Activated CD4-positive, alpha-beta T cell treated with anti-CD3 and anti-CD28 coated beads, Interleukin-2, amount 10 ng/mL, durations not matched to agents 7 days and 5 days (primary cell): ENCODE measurements at regions not wholly inside any gene's neighbourhood (a gene's known extent, or its start where the extent isn't known, plus 50 kb on each side); places are given as distances from the start of the nearest gene placed in this dataset.
"Not testable (repeated sequence)": the region's sequence is repeated elsewhere in the genome, so short reads cannot be mapped to it uniquely, and the experiment has no call there.

Experiments used
- CTCF ChIA-PET: fragments of 350-600 bp; sonication (Branson Sonifier 250); formaldehyde crosslinking; loops from one replicate; lab custom pipeline; 2021; ENCODE audit warnings: antibody characterized with exemption; lab: Charles Lee
- POLR2A ChIA-PET: fragments of 350-600 bp; sonication (Branson Sonifier 250); formaldehyde crosslinking; loops from one replicate; lab custom pipeline; 2021; ENCODE audit warnings: antibody characterized with exemption; lab: Charles Lee
- DNase-seq: peaks from one replicate; pipeline ENCODE4 v3.0.0-alpha.2; 2020
- H3K27ac Mint-ChIP-seq: one replicate; pipeline ENCODE4 v1.8.0; 2021; ENCODE audit warnings: mild to moderate bottlenecking, moderate library complexity, mixed read lengths
- H3K27me3 Mint-ChIP-seq: one replicate; pipeline ENCODE4 v1.8.0; 2021; ENCODE audit warnings: mixed read lengths
- H3K36me3 Mint-ChIP-seq: one replicate; pipeline ENCODE4 v1.8.0; 2021; ENCODE audit warnings: low read depth, mixed read lengths
- H3K4me1 Mint-ChIP-seq: one replicate; pipeline ENCODE4 v1.8.0; 2021; ENCODE audit warnings: mixed read lengths
- H3K4me3 Mint-ChIP-seq: one replicate; pipeline ENCODE4 v1.8.0; 2021; ENCODE audit warnings: mild to moderate bottlenecking, moderate library complexity, mixed read lengths
- H3K9me3 Mint-ChIP-seq: one replicate; pipeline ENCODE4 v1.8.0; 2021; ENCODE audit warnings: mixed read lengths

- CTCF ChIA-PET, result no interaction called here
- Mint-ChIP-seq H3K27me3 (peaks cover 2% of the 10 kb centered on the region), H3K4me3 (no peak overlapping the region), H3K9me3 (no peaks in the 10 kb centered on the region), H3K36me3 (no peaks in the 10 kb centered on the region), H3K27ac (no peak overlapping the region), H3K4me1 (no peaks in the 10 kb centered on the region)
- no peak for DNase-seq
- POLR2A ChIA-PET, result no interaction called here
Measured at GRCh38 chr5:98318386-98318785, 455.1 kb upstream of the RGMB start.

- Mint-ChIP-seq H3K27me3 (peaks cover 2% of the 10 kb centered on the region), H3K36me3 (no peaks in the 10 kb centered on the region)
- CTCF ChIA-PET, result interaction anchor here (0.6 to 1.4 kb wide), 2 partner anchors 16 to 674 kb away, joined by 3 read pairs; no protein-coding TSS in a partner anchor
Measured at GRCh38 chr5:98319299-98320011, 454.0 kb upstream of the RGMB start.

GRCh38 chr5:98320343-98320742 lies 453.1 kb upstream of the RGMB start:
- Mint-ChIP-seq H3K27ac (no peak overlapping the region), H3K9me3 (no peaks in the 10 kb centered on the region), H3K36me3 (no peaks in the 10 kb centered on the region), H3K4me1 (no peaks in the 10 kb centered on the region), H3K4me3 (no peak overlapping the region), H3K27me3 (peaks cover under 1% of the 10 kb centered on the region)
- ChIA-PET CTCF (interaction anchor here (0.6 kb wide), 1 partner anchor 673 kb away, joined by 3 read pairs; no protein-coding TSS in a partner anchor), POLR2A (no interaction called here)
- DNase-seq, result no peak

More at GRCh38 chr5:98319299-98320011, 454.0 kb upstream of the RGMB start:
- no peaks in the 10 kb centered on the region for H3K9me3 Mint-ChIP-seq
- DNase-seq, result no peak
- no peak overlapping the region for H3K4me3 Mint-ChIP-seq
- H3K27ac Mint-ChIP-seq, result no peak overlapping the region
- POLR2A ChIA-PET, result no interaction called here
- no peaks in the 10 kb centered on the region for H3K4me1 Mint-ChIP-seq

- H3K4me3 Mint-ChIP-seq, result no peak overlapping the region
- no peaks in the 10 kb centered on the region for H3K36me3 Mint-ChIP-seq
- CTCF ChIA-PET, result no interaction called here
- no peaks in the 10 kb centered on the region for H3K9me3 Mint-ChIP-seq
- no peaks in the 10 kb centered on the region for H3K27me3 Mint-ChIP-seq
- no peak for DNase-seq
- no peak overlapping the region for H3K27ac Mint-ChIP-seq
- POLR2A ChIA-PET, result no interaction called here
- no peaks in the 10 kb centered on the region for H3K4me1 Mint-ChIP-seq
Measured at GRCh38 chr5:98321361-98321760, 452.1 kb upstream of the RGMB start.

- DNase-seq, H3K4me3 Mint-ChIP-seq, H3K27ac Mint-ChIP-seq, H3K9me3 Mint-ChIP-seq, POLR2A ChIA-PET, H3K27me3 Mint-ChIP-seq, CTCF ChIA-PET, H3K36me3 Mint-ChIP-seq, H3K4me1 Mint-ChIP-seq: not testable (repeated sequence)
Measured at GRCh38 chr5:98325187-98325586, 448.3 kb upstream of the RGMB start.

GRCh38 chr5:98328015-98328414 lies 445.4 kb upstream of the RGMB start:
- POLR2A ChIA-PET, result no interaction called here
- no peak for DNase-seq
- Mint-ChIP-seq H3K27me3 (no peaks in the 10 kb centered on the region), H3K4me3 (no peak overlapping the region), H3K4me1 (no peaks in the 10 kb centered on the region), H3K9me3 (no peaks in the 10 kb centered on the region), H3K36me3 (no peaks in the 10 kb centered on the region), H3K27ac (no peak overlapping the region)
- CTCF ChIA-PET, result no interaction called here

GRCh38 chr5:98330871-98331270 lies 442.6 kb upstream of the RGMB start:
- Mint-ChIP-seq H3K27me3 (no peaks in the 10 kb centered on the region), H3K9me3 (peaks cover 3% of the 10 kb centered on the region), H3K4me1 (no peaks in the 10 kb centered on the region), H3K27ac (no peak overlapping the region), H3K36me3 (no peaks in the 10 kb centered on the region), H3K4me3 (no peak overlapping the region)
- CTCF ChIA-PET, result no interaction called here
- DNase-seq, result no peak
- POLR2A ChIA-PET, result no interaction called here

GRCh38 chr5:98333921-98334320 lies 439.5 kb upstream of the RGMB start:
- H3K27me3 Mint-ChIP-seq, result no peaks in the 10 kb centered on the region
- H3K36me3 Mint-ChIP-seq, result no peaks in the 10 kb centered on the region
- peaks cover 3% of the 10 kb centered on the region for H3K9me3 Mint-ChIP-seq
- CTCF ChIA-PET, result no interaction called here
- DNase-seq, result no peak
- H3K4me1 Mint-ChIP-seq, result no peaks in the 10 kb centered on the region
- no peak overlapping the region for H3K27ac Mint-ChIP-seq
- POLR2A ChIA-PET, result no interaction called here
- no peak overlapping the region for H3K4me3 Mint-ChIP-seq

GRCh38 chr5:98334946-98335345 lies 438.5 kb upstream of the RGMB start:
- no peak overlapping the region for H3K27ac Mint-ChIP-seq
- CTCF ChIA-PET, result interaction anchor here (1.4 kb wide), 1 partner anchor 16 kb away, joined by 3 read pairs; no protein-coding TSS in a partner anchor

GRCh38 chr5:98339141-98339848 lies 434.2 kb upstream of the RGMB start:
- H3K4me1 Mint-ChIP-seq, result no peaks in the 10 kb centered on the region
- CTCF ChIA-PET, result no interaction called here
- no peak overlapping the region for H3K27ac Mint-ChIP-seq
- peaks cover 3% of the 10 kb centered on the region for H3K9me3 Mint-ChIP-seq
- DNase-seq, result no peak
- no peak overlapping the region for H3K4me3 Mint-ChIP-seq
- POLR2A ChIA-PET, result no interaction called here
- H3K27me3 Mint-ChIP-seq, result no peaks in the 10 kb centered on the region
- no peaks in the 10 kb centered on the region for H3K36me3 Mint-ChIP-seq

More at GRCh38 chr5:98334946-98335345, 438.5 kb upstream of the RGMB start:
- H3K4me1 Mint-ChIP-seq, result no peaks in the 10 kb centered on the region
- no peaks in the 10 kb centered on the region for H3K36me3 Mint-ChIP-seq
- DNase-seq, result no peak
- POLR2A ChIA-PET, result no interaction called here
- H3K27me3 Mint-ChIP-seq, result no peaks in the 10 kb centered on the region
- H3K9me3 Mint-ChIP-seq, result peaks cover 3% of the 10 kb centered on the region
- no peak overlapping the region for H3K4me3 Mint-ChIP-seq

- ChIA-PET POLR2A (no interaction called here), CTCF (no interaction called here)
- Mint-ChIP-seq H3K27me3 (no peaks in the 10 kb centered on the region), H3K4me1 (no peaks in the 10 kb centered on the region), H3K4me3 (no peak overlapping the region), H3K27ac (no peak overlapping the region), H3K36me3 (no peaks in the 10 kb centered on the region), H3K9me3 (no peaks in the 10 kb centered on the region)
- no peak for DNase-seq
Measured at GRCh38 chr5:98341038-98342032, 432.1 kb upstream of the RGMB start.

GRCh38 chr5:98342958-98343660 lies 430.4 kb upstream of the RGMB start:
- H3K27ac Mint-ChIP-seq, DNase-seq, H3K4me3 Mint-ChIP-seq, H3K36me3 Mint-ChIP-seq, POLR2A ChIA-PET, CTCF ChIA-PET, H3K27me3 Mint-ChIP-seq, H3K4me1 Mint-ChIP-seq, H3K9me3 Mint-ChIP-seq: not testable (repeated sequence)
